GM10248 (cell line): ENCODE measurements at regions not wholly inside any gene's neighbourhood (a gene's known extent, or its start where the extent isn't known, plus 50 kb on each side); places are given as distances from the start of the nearest gene placed in this dataset.

Source experiments
- CTCF ChIA-PET: fragments of 300-600 bp; sonication (Branson Sonifier 250); formaldehyde crosslinking; extraction: SDS; loops from one replicate; lab custom pipeline; 2021; ENCODE audit warnings: antibody characterized with exemption; lab: Yijun Ruan, JAX
- POLR2A ChIA-PET: fragments of 350-650 bp; sonication (Branson Sonifier 250); formaldehyde crosslinking; extraction: SDS; loops from one replicate; lab custom pipeline; 2020; ENCODE audit warnings: antibody characterized with exemption; lab: Yijun Ruan, JAX
- DNase-seq: peaks from one replicate; pipeline ENCODE4 v3.0.0; 2012; ENCODE audit errors: extremely low spot score
- TF ChIP-seq, protein P1 (sequence below): IDR thresholded peaks from 2 replicates; pipeline ENCODE4 v1.5.1; 2012; ENCODE audit warnings: mild to moderate bottlenecking, low read depth; ENCODE audit errors: extremely low read depth, missing control alignments, control extremely low read depth

DNA sequence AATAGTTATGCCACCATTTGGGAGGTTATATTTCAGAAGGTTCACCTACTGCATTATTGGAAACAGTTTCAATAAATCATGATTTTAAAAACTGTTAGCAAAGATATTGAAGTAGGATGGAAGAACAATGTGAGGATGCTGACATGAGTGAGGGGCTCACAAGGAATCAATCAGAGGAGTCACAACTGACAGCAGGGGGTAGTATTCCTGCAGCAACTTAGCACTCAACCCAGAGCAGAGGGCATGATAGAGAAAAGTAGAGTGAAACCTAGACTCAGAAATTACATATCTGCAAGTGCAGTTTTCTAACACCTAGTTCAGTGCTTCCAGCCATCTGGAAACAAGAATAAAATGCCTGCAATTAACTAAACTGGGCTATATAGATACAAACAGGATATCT lies 772.5 kb upstream of the USP15 start:
- no peak for DNase-seq
- TF ChIP-seq, protein P1, sequence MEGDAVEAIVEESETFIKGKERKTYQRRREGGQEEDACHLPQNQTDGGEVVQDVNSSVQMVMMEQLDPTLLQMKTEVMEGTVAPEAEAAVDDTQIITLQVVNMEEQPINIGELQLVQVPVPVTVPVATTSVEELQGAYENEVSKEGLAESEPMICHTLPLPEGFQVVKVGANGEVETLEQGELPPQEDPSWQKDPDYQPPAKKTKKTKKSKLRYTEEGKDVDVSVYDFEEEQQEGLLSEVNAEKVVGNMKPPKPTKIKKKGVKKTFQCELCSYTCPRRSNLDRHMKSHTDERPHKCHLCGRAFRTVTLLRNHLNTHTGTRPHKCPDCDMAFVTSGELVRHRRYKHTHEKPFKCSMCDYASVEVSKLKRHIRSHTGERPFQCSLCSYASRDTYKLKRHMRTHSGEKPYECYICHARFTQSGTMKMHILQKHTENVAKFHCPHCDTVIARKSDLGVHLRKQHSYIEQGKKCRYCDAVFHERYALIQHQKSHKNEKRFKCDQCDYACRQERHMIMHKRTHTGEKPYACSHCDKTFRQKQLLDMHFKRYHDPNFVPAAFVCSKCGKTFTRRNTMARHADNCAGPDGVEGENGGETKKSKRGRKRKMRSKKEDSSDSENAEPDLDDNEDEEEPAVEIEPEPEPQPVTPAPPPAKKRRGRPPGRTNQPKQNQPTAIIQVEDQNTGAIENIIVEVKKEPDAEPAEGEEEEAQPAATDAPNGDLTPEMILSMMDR, result no peak
- CTCF ChIA-PET, result no interaction called here
- POLR2A ChIA-PET, result no interaction called here

DNA sequence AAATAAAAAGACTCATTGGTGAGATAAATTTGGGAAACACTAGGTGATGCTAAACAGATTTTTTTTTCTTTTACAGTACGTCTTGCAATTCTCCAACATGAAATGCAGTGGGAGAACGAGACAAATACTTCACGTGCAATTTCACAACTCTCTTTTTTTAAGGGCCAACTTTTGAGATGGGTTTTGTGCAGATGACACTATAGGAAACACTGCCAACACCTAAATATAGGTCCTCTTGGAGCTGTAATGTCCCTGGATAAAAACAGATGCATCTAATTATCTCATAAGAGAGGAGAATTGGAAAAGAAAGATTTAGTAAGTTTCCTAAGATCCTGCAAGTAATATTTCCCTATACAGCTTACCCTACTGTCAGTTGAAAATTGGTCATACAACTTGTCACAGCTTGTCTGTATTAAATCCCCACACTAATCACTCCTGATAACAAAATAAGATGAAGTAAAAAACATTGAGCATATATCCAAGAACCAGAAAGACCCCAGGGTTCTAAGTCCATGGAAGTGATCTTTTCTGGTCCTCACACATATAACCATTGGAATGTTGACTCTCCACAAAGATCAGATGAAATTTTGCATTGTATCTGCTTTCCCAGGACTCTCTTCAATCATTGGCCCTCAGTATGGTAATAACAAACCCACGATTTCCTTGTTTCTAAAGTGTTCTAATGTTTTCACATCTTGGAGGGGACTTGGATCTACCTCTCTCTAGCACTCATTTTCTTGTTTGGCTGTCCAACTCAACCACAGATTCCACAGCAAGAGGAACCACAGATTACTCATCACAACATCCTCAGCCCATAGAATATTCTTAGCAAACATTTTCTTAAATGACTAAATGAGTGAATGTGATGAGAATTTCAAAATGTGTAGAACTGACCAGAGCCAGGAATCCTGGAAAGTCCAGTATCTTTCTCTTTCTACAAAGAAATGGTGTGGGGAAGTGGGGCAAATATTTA lies 769.4 kb upstream of the USP15 start:
- DNase-seq, result no peak
- ChIA-PET CTCF (interaction anchor here (1.0 kb wide), 1 partner anchor 11 kb away, joined by 3 read pairs; no protein-coding TSS in a partner anchor), POLR2A (no interaction called here)
- TF ChIP-seq, protein P1, result no peak

DNA sequence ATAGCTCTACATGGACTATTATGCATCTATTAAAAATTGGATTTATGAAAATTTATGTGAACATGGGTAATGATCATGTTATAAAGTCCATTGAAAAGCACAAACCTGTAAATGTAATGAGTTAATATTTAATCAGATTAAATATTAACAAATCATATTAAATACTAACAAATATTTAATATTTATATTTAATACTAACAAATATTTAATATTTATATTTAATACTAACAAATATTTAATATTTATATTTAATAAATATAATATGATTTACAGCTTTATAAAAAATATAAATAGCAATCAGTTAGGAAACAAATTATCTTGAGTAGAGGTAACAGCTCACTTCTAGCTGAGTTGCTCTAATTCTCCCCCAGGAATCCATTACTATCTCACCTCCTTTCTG lies 758.0 kb upstream of the USP15 start:
- no peak for DNase-seq
- ChIA-PET CTCF (interaction anchor here (1.4 kb wide), 1 partner anchor 12 kb away, joined by 3 read pairs; no protein-coding TSS in a partner anchor), POLR2A (no interaction called here)
- TF ChIP-seq, protein P1, result no peak

DNA sequence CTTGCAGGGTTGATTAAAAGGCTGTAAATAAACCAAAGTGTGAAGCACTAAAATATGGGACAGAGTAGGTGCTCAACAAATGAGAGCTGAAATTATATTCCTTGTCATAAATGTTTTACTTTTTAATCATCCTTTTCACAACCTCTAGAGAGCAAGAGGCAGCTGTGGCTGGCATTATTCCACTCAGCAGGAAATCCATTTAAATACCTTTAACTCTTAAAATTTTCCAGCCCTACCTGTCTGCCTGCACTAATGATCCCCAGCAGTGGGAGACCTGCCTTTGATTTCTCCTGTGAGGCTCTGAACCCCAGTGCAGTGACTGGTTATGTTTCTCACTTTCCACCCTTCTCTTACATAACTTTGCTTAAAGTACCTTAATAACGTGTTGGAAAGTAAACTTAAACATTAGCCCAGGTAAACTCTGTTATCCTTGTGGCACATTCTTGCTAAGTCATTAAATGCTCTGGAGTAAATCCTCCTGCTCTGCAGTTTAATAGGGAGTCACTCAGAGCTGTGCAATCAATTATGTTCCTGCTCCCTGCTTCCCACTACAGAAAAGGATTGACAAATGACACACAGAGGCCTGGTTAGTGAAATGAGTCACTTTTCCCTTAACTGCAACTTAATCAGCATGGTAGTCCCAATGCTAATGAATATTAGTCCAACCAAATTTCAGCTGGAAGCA lies 755.7 kb upstream of the USP15 start:
- POLR2A ChIA-PET, result no interaction called here
- CTCF ChIA-PET, result interaction anchor here (0.8 to 0.9 kb wide), 2 partner anchors 13 to 57 kb away, joined by 3 read pairs; no protein-coding TSS in a partner anchor
- TF ChIP-seq, protein P1, result no peak
- DNase-seq, result no peak

DNA sequence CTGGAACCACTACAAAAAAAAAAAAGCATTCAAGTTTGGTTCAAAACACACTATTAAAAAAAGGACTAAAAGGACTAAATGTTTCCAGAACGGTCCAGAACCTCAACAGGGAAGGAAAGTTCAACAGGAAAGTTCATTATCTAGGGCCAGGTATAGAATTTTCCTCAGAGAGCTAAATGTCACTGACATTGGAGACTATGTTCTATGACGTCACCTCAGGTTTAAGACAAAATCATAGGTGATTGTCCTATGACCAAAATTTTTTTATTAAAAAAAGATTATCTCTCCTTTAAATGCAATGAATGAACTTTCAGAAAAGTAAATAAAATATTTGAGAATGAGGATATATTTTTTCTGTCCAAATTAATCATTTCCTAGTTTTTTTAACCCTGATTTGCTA lies 746.7 kb upstream of the USP15 start:
- ChIA-PET CTCF (interaction anchor here (1.0 kb wide), 1 partner anchor 10 kb away, joined by 5 read pairs; no protein-coding TSS in a partner anchor), POLR2A (no interaction called here)
- TF ChIP-seq, protein P1, result no peak
- DNase-seq, result no peak

DNA sequence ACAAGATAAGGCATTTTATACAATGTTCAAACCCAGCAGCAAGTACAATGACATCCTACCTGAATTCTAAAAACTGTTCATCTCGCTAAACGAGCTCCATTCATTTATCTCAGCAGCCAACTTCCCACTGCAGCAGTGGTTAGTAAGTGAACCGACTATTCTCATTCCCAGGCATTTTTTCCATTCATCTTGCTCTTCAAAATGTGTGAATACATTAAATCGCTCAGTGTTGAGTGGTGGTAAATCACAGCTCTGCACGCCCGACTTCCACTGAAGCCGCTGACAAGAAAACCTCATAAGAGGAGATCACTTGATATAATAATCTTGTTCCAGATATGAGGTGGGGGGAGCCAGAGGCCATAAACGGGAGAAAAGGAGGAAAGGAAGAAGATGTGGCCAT lies 746.2 kb upstream of the USP15 start:
- DNase-seq, result no peak
- ChIA-PET CTCF (interaction anchor here (1.0 kb wide), 1 partner anchor 9 kb away, joined by 5 read pairs; no protein-coding TSS in a partner anchor), POLR2A (no interaction called here)
- TF ChIP-seq, protein P1, result no peak
